ENCODE measurements at regions not wholly inside any gene's neighbourhood (a gene's known extent, or its start where the extent isn't known, plus 50 kb on each side); places are given as distances from the start of the nearest gene placed in this dataset.
"Not testable (repeated sequence)": the region's sequence is repeated elsewhere in the genome, so short reads cannot be mapped to it uniquely, and the experiment has no call there.

- no peak for DNase-seq
Observed at GRCh38 chr2:161480123-161480522, 64.0 kb downstream of the TBR1 start.

GRCh38 chr2:161481619-161482018 lies 65.5 kb downstream of the TBR1 start:
- DNase-seq, result no peak

- no peak for DNase-seq
Observed at GRCh38 chr2:161484061-161484460, 68.0 kb downstream of the TBR1 start.

GRCh38 chr2:161486111-161486510 lies 70.0 kb downstream of the TBR1 start:
- no peak for DNase-seq

- DNase-seq, result no peak
Observed at GRCh38 chr2:161488131-161488699, 72.1 kb downstream of the TBR1 start.

GRCh38 chr2:161488879-161489278 lies 72.8 kb downstream of the TBR1 start:
- DNase-seq, result no peak

- DNase-seq, result not testable (repeated sequence)
Observed at GRCh38 chr2:161500892-161501610, 85.0 kb downstream of the TBR1 start.

- not testable (repeated sequence) for DNase-seq
Observed at GRCh38 chr2:161502279-161502678, 86.2 kb downstream of the TBR1 start.

- DNase-seq, result not testable (repeated sequence)
Observed at GRCh38 chr2:161504628-161505289, 88.7 kb downstream of the TBR1 start.

GRCh38 chr2:161505466-161505865 lies 89.4 kb downstream of the TBR1 start:
- DNase-seq, result not testable (repeated sequence)

GRCh38 chr2:161513295-161514032 lies 97.4 kb downstream of the TBR1 start:
- not testable (repeated sequence) for DNase-seq

- DNase-seq, result no peak
Observed at GRCh38 chr2:161522796-161523195, 101.4 kb upstream of the SLC4A10 start.

- no peak for DNase-seq
Observed at GRCh38 chr2:161533218-161533617, 91.0 kb upstream of the SLC4A10 start.

- DNase-seq, result no peak
Observed at GRCh38 chr2:161546635-161547034, 77.6 kb upstream of the SLC4A10 start.

GRCh38 chr2:161547130-161547529 lies 77.1 kb upstream of the SLC4A10 start:
- DNase-seq, result no peak

- no peak for DNase-seq
Observed at GRCh38 chr2:161552015-161552414, 72.2 kb upstream of the SLC4A10 start.

GRCh38 chr2:161555826-161556225 lies 68.4 kb upstream of the SLC4A10 start:
- DNase-seq, result no peak

GRCh38 chr2:161556440-161556839 lies 67.8 kb upstream of the SLC4A10 start:
- no peak for DNase-seq

GRCh38 chr2:161557538-161557937 lies 66.7 kb upstream of the SLC4A10 start:
- no peak for DNase-seq

- DNase-seq, result no peak
Observed at GRCh38 chr2:161564906-161565305, 59.3 kb upstream of the SLC4A10 start.

- no peak for DNase-seq
Observed at GRCh38 chr2:161569401-161569800, 54.8 kb upstream of the SLC4A10 start.

GRCh38 chr2:161570424-161571050 lies 53.7 kb upstream of the SLC4A10 start:
- peak; percentile 52 for DNase-seq

GRCh38 chr2:161571051-161571429 lies 53.2 kb upstream of the SLC4A10 start:
- no peak for DNase-seq
